ENCODE measurements at regions not wholly inside any gene's neighbourhood (a gene's known extent, or its start where the extent isn't known, plus 50 kb on each side); places are given as distances from the start of the nearest gene placed in this dataset.

DNA sequence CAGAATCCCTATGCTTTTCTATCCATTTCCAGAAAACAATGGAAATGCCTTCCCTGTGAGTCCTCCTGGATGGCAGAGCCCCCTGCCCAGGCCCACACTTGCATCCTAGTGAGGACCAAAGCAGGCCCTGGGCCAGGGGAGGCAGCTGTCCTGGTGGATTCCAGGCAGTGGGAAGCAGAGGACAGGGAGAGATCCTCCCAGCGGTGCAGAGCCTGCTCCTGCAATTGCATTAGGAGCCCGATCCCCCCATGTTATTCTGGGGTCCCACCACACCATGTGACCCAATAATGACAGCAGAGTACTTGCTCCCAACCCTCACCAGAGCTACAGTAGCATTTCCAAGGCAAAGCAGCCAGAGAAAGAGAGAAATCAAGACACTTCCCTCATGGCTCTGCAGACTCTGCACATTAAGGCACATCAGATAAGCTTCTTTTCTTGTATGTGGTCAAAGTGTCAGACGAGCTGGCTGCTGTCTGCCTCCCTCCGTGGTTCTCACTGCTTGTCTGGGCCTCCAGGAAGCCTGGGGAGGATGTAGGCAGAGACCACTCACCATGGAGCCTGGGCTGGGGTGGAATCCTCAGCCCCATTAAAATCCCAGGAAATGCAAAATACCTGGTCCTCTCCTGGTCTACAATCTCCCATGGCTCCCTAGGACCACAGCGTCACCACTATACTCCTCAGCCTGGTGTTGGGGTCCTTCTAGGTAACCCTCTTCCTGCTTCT, 54.9 kb upstream of the RUNX3 start:
- ChIA-PET POLR2A (interaction anchor here (3.8 kb wide), 1 partner anchor 48 kb away, joined by 24 read pairs; no protein-coding TSS in a partner anchor), CTCF (interaction anchor here (0.9 kb wide), 1 partner anchor 52 kb away, joined by 3 read pairs; no protein-coding TSS in a partner anchor)
- TF ChIP-seq, protein P1, sequence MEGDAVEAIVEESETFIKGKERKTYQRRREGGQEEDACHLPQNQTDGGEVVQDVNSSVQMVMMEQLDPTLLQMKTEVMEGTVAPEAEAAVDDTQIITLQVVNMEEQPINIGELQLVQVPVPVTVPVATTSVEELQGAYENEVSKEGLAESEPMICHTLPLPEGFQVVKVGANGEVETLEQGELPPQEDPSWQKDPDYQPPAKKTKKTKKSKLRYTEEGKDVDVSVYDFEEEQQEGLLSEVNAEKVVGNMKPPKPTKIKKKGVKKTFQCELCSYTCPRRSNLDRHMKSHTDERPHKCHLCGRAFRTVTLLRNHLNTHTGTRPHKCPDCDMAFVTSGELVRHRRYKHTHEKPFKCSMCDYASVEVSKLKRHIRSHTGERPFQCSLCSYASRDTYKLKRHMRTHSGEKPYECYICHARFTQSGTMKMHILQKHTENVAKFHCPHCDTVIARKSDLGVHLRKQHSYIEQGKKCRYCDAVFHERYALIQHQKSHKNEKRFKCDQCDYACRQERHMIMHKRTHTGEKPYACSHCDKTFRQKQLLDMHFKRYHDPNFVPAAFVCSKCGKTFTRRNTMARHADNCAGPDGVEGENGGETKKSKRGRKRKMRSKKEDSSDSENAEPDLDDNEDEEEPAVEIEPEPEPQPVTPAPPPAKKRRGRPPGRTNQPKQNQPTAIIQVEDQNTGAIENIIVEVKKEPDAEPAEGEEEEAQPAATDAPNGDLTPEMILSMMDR (IDR thresholded peaks at IDR 0.05) = no peak
- no peaks in the 10 kb centered on the region for H3K27me3 Mint-ChIP-seq
- intact Hi-C loops (cut with micrococcal nuclease) = no loop called here
- ATAC-seq (ENCODE audit: low read depth) (no peak), DNase-seq (no peak)
- no peak overlapping the region for H3K27ac Mint-ChIP-seq
- H3K9me3 Mint-ChIP-seq = peaks cover 4% of the 10 kb centered on the region
- H3K4me3 Mint-ChIP-seq = no peak overlapping the region
- H3K4me1 Mint-ChIP-seq = peaks cover 21% of the 10 kb centered on the region
- no peaks in the 10 kb centered on the region for H3K36me3 Mint-ChIP-seq (ENCODE audit: low read depth)

DNA sequence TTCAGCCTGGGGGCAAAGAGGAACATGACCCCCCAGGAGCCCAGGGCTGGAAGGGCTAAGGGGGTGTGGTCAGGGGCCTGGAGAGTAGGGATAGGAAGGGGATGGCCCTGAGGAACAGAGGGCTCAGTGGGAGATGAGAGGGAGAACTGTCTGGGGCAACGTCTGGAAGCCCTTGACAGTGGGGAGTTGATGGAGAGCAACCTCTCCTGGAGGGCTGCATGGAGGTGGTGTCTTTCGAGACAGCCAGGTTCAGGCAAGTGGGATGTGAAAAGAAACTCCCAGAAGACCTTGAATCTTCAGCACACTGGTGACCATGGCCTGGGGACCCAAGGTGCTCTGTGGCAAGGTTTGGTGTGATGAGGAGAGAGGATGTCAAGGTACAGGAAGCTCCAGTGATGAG, 54.2 kb upstream of the RUNX3 start:
- POLR2A ChIA-PET = no interaction called here
- H3K27ac Mint-ChIP-seq = no peak overlapping the region
- H3K27me3 Mint-ChIP-seq = no peaks in the 10 kb centered on the region
- intact Hi-C loops (cut with micrococcal nuclease) = no loop called here
- ATAC-seq (ENCODE audit: low read depth) = no peak
- H3K36me3 Mint-ChIP-seq (ENCODE audit: low read depth) = no peaks in the 10 kb centered on the region
- H3K9me3 Mint-ChIP-seq = peaks cover 4% of the 10 kb centered on the region
- no peak for DNase-seq
- H3K4me1 Mint-ChIP-seq = peaks cover 19% of the 10 kb centered on the region
- CTCF ChIA-PET = no interaction called here
- H3K4me3 Mint-ChIP-seq = no peak overlapping the region
- TF ChIP-seq, protein P1 (IDR thresholded peaks at IDR 0.05) = no peak

DNA sequence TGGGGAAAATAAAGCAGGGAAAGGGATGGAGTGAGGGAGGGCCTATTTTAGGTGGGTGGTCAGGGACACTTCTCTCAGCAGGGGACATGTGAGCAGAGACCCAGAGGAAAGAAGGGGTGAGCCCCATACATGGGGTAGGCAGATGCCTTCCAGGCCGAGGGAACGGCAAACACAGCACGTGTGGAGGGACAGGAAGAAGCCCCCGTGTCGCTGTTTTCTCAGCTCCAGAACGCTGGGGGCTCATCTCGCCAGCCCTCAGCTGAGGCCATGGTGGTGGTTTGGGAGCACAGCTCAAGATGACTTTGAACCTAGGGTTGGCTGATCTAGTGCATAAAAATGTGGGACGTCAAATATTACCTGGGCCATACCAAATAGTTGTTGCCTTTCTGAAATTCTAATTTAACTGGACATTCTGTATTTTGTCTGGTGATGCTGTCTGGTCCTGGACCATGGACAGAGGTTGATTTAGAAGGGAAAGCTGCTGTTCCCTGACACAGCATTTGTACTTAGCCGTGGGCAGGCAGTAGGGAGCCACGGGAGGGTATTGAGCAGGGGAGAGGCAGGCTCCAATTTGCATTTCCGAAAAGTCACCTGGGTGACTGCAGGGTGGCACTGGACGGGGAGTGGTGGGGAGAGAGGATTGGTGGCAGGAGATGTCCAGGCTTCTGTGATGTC, 53.1 kb upstream of the RUNX3 start:
- Mint-ChIP-seq H3K36me3 (ENCODE audit: low read depth) (no peaks in the 10 kb centered on the region), H3K27ac (peak overlapping the region; percentile 67), H3K9me3 (peaks cover 4% of the 10 kb centered on the region), H3K4me3 (no peak overlapping the region), H3K4me1 (peaks cover 9% of the 10 kb centered on the region), H3K27me3 (no peaks in the 10 kb centered on the region)
- DNase-seq = no peak
- ChIA-PET CTCF (no interaction called here), POLR2A (no interaction called here)
- intact Hi-C loops (cut with micrococcal nuclease) = no loop called here
- ATAC-seq (ENCODE audit: low read depth) = no peak
- TF ChIP-seq, protein P1 (IDR thresholded peaks at IDR 0.05) = no peak

- POLR2A ChIA-PET = interaction anchor here (0.6 to 0.7 kb wide), 2 partner anchors 50 to 51 kb away, joined by 3 to 4 read pairs; no protein-coding TSS in a partner anchor
- H3K4me1 Mint-ChIP-seq = no peaks in the 10 kb centered on the region
- no peak overlapping the region for H3K4me3 Mint-ChIP-seq
- intact Hi-C loops (cut with micrococcal nuclease) = no loop called here
- peaks cover 2% of the 10 kb centered on the region for H3K9me3 Mint-ChIP-seq
- TF ChIP-seq, protein P1 (IDR thresholded peaks at IDR 0.05) = no peak
- CTCF ChIA-PET = no interaction called here
- ATAC-seq (ENCODE audit: low read depth) (no peak), DNase-seq (no peak)
- H3K27me3 Mint-ChIP-seq = no peaks in the 10 kb centered on the region
- H3K27ac Mint-ChIP-seq = no peak overlapping the region
- no peaks in the 10 kb centered on the region for H3K36me3 Mint-ChIP-seq (ENCODE audit: low read depth)
Observed at GRCh38 chr1:24981631-24982005, 51.5 kb upstream of the RUNX3 start.

DNA sequence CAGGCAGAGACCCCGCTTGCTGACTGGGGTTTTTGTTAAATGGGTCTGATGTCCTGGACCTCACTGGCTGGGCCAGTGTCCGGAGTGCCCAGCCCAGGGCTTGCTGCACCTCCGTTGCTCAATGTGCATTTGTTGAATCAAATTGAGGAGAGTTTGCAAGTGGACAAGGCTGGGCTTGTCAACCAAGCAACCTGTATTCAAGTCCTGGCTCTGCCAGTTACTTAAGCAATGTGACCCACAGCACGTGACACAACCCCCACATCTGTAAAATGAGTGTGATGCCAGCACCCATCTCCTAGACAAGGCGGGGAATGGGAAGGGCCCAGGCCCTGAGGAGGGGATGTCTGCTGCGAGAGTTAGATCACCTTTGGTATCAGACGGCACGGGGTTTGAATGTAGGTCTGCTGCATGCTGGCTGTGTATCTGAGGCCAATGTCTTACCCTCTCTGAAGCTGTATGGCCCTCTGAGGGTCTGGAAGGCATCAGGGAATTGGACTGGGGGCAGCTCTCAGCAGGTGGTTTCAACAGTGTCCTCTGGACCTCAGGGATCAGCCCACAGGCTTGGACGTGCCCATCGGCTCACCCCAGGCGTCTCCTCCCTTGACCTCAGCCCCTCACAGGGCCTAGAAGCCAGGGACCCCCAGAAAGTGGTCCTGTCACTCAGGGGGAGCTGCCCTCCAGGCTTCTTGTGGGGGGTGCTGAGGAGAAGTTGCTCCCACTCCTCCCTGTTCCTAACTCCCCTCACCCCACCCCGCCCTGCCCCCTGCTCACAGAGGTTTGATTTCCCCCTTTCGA, 51.0 kb upstream of the RUNX3 start:
- TF ChIP-seq, protein P1 (IDR thresholded peaks at IDR 0.05) = no peak
- Mint-ChIP-seq H3K4me1 (no peaks in the 10 kb centered on the region), H3K9me3 (peaks cover 6% of the 10 kb centered on the region), H3K27me3 (no peaks in the 10 kb centered on the region), H3K27ac (no peak overlapping the region), H3K36me3 (ENCODE audit: low read depth) (no peaks in the 10 kb centered on the region), H3K4me3 (no peak overlapping the region)
- intact Hi-C loops (cut with micrococcal nuclease) = no loop called here
- ChIA-PET POLR2A (interaction anchor here (0.6 kb wide), 1 partner anchor 51 kb away, joined by 4 read pairs; no protein-coding TSS in a partner anchor), CTCF (no interaction called here)
- ATAC-seq (ENCODE audit: low read depth) (no peak), DNase-seq (no peak)

Measured in activated B cell treated with CpG ODN at 0.5 μM for 24 hours (primary cell).